Urothelium cell line (cell line): ENCODE measurements at regions not wholly inside any gene's neighbourhood (a gene's known extent, or its start where the extent isn't known, plus 50 kb on each side); places are given as distances from the start of the nearest gene placed in this dataset.
A peak's percentile ranks its signal among the peaks of the same experiment; 100 is the strongest.
"Not testable (repeated sequence)": the region's sequence is repeated elsewhere in the genome, so short reads cannot be mapped to it uniquely, and the experiment has no call there.

Experiments
- DNase-seq: peaks from one replicate; pipeline ENCODE4 v3.0.0; 2011; ENCODE audit warnings: low spot score, mixed read lengths
- FAIRE-seq: peaks from 2 replicates; lab custom pipeline; 2011; peaks lifted over from hg19 to GRCh38; lab: Jason Lieb, UNC

GRCh38 chr12:42749239-42749638, 159.7 kb upstream of the PRICKLE1 start:
- no peak for FAIRE-seq
- no peak for DNase-seq

GRCh38 chr12:42744539-42745182, 155.1 kb upstream of the PRICKLE1 start:
- FAIRE-seq: no peak

GRCh38 chr12:42742716-42743115, 153.2 kb upstream of the PRICKLE1 start:
- FAIRE-seq (no peak), DNase-seq (no peak)

More at GRCh38 chr12:42744539-42745182, 155.1 kb upstream of the PRICKLE1 start:
- peak; percentile 38 for DNase-seq

- FAIRE-seq (no peak), DNase-seq (peak; percentile 56)
Measured at GRCh38 chr12:42741771-42742510, 152.4 kb upstream of the PRICKLE1 start.

- DNase-seq (no peak), FAIRE-seq (no peak)
Measured at GRCh38 chr12:42741091-42741490, 151.5 kb upstream of the PRICKLE1 start.

- FAIRE-seq (no peak), DNase-seq (no peak)
Measured at GRCh38 chr12:42737398-42737797, 147.9 kb upstream of the PRICKLE1 start.

- DNase-seq: no peak
- no peak for FAIRE-seq
Measured at GRCh38 chr12:42735861-42736361, 146.4 kb upstream of the PRICKLE1 start.

GRCh38 chr12:42733911-42734310, 144.4 kb upstream of the PRICKLE1 start:
- DNase-seq (no peak), FAIRE-seq (no peak)

- FAIRE-seq: no peak
- no peak for DNase-seq
Measured at GRCh38 chr12:42732908-42733411, 143.4 kb upstream of the PRICKLE1 start.

GRCh38 chr12:42730291-42730690, 140.7 kb upstream of the PRICKLE1 start:
- DNase-seq: no peak
- FAIRE-seq: no peak

GRCh38 chr12:42729535-42729900, 140.0 kb upstream of the PRICKLE1 start:
- no peak for FAIRE-seq

GRCh38 chr12:42728770-42729534, 139.4 kb upstream of the PRICKLE1 start:
- DNase-seq: no peak
- no peak for FAIRE-seq

More at GRCh38 chr12:42729535-42729900, 140.0 kb upstream of the PRICKLE1 start:
- DNase-seq: no peak

GRCh38 chr12:42728287-42728686, 138.7 kb upstream of the PRICKLE1 start:
- no peak for DNase-seq
- FAIRE-seq: no peak

- DNase-seq: no peak
- no peak for FAIRE-seq
Measured at GRCh38 chr12:42725809-42726208, 136.3 kb upstream of the PRICKLE1 start.

GRCh38 chr12:42716491-42716891, 126.9 kb upstream of the PRICKLE1 start:
- FAIRE-seq: no peak
- no peak for DNase-seq

- not testable (repeated sequence) for DNase-seq, FAIRE-seq
Measured at GRCh38 chr12:42713566-42713965, 124.0 kb upstream of the PRICKLE1 start.

- FAIRE-seq: not testable (repeated sequence)
Measured at GRCh38 chr12:42708374-42708773, 118.8 kb upstream of the PRICKLE1 start.

GRCh38 chr12:42707312-42708226, 118.0 kb upstream of the PRICKLE1 start:
- no peak for DNase-seq
- no peak for FAIRE-seq

More at GRCh38 chr12:42708374-42708773, 118.8 kb upstream of the PRICKLE1 start:
- not testable (repeated sequence) for DNase-seq

GRCh38 chr12:42706321-42706720, 116.8 kb upstream of the PRICKLE1 start:
- no peak for FAIRE-seq
- DNase-seq: no peak

- FAIRE-seq: no peak
- no peak for DNase-seq
Measured at GRCh38 chr12:42705863-42706262, 116.3 kb upstream of the PRICKLE1 start.
